NK-92 treated with Interleukin-12 subunit alpha and Interleukin-12 subunit beta, amount 100 ng/mL, for 24 hours (cell line): ENCODE measurements at regions not wholly inside any gene's neighbourhood (a gene's known extent, or its start where the extent isn't known, plus 50 kb on each side); places are given as distances from the start of the nearest gene placed in this dataset.

Source experiments
- DNase-seq: peaks from one replicate; lab custom pipeline; 2025; lab: John Stamatoyannopoulos, UW

DNA sequence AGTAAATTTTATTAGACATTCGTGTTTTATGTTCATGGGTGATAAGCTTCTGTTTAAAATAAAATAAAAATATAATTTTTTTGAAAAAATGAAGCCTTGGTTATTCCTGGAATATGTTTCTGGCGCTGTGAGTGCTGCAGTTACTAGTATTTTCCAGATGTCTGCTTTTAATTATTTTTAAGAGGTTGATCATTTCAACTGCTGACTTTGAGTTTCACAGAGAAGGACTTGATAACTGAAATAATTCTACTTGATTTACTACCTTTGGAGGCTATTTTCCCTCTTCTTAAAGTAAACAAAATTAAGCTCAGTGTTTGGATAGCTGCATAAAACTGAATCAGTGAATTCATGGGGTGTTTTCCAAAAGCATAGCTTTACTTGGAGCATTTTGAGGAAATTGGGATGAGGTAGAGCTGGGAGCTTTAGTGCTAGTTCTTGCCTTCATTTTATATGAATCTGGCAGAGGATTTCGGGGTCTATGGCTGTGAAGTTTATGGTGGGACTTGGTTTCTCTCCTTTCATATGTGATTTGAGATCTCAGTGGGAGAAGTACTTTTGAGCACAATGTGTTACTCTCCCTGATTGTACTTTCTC is 666.5 kb downstream of the DCDC2C start:
- no peak for DNase-seq

DNA sequence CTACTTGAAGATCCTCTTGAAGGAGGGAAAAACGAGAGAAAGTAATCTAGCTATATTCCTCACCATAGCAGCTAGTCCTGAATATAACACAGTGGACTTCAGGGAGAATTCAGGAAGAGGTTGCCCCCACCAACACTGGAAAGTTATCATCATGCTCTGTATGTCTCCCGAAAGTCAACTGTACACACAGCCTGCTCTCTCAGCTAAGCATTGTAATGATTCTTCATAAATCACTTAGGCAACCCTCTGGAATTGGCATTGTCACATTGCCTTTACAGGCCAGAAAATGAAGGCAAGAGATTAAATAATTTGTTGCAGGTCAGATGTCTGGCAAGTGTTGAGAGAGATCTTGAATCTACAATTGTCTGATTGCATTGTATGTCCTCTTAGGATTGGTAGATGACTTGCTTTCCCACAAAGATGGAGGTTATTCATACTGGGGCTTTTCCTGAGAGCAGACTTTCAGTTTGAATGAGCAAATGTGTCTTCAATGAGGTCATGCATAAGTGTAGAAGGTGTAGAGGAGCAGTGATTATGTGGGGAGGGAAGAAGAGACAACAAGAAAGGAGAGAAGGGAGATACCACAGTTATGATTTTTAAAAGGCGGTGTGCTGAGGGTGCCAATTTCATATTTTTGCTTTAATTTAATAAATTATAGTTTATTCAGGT is 667.2 kb downstream of the DCDC2C start:
- DNase-seq: no peak

- no peak for DNase-seq
Measured at GRCh38 chr2:4381049-4381448, 677.7 kb downstream of the DCDC2C start.

DNA sequence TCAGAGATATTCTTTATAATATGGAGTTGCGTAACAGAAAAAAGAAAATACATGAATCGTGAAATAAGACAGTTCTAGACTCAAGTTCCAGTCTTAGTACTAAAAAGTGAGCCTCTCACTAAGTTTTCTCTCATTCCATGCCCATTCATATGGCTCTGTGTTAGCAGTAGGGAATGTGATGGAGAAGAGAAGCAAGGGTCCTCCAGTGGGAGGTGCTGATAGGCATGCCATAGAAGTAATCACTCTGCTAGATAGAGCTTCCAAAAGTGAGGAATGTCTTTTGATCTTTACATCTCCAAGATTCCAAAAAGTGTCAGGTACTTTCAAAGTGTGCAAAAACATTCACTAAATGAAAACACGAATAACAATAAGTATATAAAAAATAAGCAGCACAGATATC is 678.4 kb downstream of the DCDC2C start:
- DNase-seq: no peak

DNA sequence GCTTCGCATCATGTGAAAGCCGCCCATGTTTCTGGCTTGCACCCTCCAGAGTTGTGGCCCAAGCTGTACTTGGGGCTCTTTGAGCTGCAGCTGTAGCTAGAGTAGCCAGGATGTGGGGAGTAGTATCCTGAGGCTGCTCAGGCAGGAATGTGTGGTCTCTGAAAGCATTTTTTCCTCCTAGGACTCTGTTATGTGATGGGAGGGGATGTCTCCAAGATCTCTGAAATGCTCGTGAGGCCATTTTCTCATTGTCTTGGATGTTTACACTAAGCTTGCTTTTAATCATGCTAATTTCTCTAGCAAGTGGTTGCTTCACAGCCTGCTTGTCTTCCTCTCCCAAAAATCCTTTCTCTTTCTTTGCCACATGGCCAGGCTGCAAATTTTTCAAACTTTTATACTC is 687.6 kb downstream of the DCDC2C start:
- no peak for DNase-seq

DNA sequence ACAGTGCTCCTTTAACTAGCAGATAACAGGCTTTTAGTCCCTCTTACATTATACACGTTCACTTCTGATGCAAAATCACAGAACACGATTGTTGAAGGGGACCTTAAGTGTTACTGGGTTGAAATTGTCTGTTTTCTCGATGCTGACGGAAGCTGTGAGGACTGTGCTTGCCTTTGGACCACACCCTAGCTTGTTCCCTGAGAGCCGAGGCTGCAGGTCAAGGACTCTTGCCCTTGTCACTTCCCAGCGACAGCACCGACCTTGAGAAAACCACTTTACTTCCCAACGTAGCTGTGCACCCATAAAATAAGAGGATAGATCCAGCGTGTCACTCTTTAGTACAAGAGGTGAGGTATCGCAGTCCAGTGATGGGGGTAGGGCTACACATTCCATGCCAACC is 701.0 kb downstream of the DCDC2C start:
- no peak for DNase-seq

GRCh38 chr2:4408321-4408720 is 704.9 kb downstream of the DCDC2C start:
- DNase-seq: no peak

- no peak for DNase-seq
Measured at GRCh38 chr2:4412637-4413187, 709.3 kb downstream of the DCDC2C start.

- no peak for DNase-seq
Measured at GRCh38 chr2:4415171-4415570, 711.8 kb downstream of the DCDC2C start.

- no peak for DNase-seq
Measured at GRCh38 chr2:4415810-4416413, 712.5 kb downstream of the DCDC2C start.

DNA sequence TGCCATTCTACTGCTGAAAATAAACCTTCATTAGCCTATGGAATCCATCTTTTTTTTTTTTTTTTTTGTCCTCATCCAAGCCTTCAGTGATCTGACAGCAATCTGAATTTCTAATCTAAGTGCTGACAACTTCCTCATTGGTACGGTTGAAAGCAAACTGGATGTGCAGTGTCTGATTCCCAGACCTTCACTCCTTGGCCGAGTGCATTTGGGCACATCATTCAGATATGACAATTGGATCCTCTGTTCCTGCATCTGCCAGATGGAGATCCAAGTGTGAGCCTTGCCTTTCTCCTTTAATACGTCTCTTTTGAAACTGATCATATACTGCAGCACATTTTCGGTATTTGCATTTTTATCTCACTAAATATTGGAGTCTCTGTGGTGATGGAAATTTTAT is 713.1 kb downstream of the DCDC2C start:
- no peak for DNase-seq

GRCh38 chr2:4417771-4418170 is 714.4 kb downstream of the DCDC2C start:
- no peak for DNase-seq

GRCh38 chr2:4420032-4420431 is 716.7 kb downstream of the DCDC2C start:
- no peak for DNase-seq

DNA sequence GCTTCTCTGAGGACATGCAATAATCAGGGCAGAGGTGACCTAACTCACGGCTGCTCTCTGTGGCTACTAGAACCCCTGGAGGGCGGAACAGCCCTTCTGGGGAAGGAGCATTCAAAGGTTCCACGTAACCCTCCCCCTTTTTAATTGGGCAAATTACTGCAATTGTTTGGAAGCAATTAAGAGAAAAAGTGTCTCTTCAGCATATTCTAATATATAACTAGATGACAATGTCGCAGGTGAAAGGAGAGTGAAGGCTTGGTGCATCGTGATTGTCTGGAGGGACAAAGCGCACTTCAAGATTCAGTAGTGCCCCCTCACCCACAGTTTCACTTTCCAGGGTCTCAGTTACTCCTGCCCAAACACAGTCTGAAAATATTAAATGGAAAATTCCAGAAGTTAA is 720.8 kb downstream of the DCDC2C start:
- DNase-seq: no peak

GRCh38 chr2:4427083-4427482 is 723.7 kb downstream of the DCDC2C start:
- no peak for DNase-seq

- no peak for DNase-seq
Measured at GRCh38 chr2:4445821-4446220, 742.4 kb downstream of the DCDC2C start.

DNA sequence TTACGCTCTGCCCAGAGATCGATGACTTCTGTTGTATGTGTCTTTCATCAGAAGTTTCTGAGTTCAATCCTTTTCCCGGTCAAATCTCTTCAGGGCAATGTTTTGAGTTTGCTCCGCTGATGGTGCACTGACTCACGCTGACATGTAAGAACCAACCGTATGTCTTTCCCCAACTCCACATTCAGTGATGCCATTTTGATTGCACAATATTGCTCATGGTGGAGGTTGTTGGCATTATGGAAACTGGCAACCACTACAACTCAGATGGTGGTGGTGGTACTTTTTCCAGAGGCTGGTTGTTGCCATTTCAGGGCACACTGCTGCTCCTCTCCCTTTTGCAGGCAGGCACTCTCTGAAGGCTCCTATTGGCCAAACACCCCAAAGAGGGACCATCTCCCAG is 751.5 kb downstream of the DCDC2C start:
- no peak for DNase-seq

- DNase-seq: no peak
Measured at GRCh38 chr2:4455486-4456155, 752.2 kb downstream of the DCDC2C start.

GRCh38 chr2:4464634-4465266 is 761.4 kb downstream of the DCDC2C start:
- no peak for DNase-seq

- no peak for DNase-seq
Measured at GRCh38 chr2:4465671-4466070, 762.3 kb downstream of the DCDC2C start.

GRCh38 chr2:4475618-4476017 is 772.2 kb downstream of the DCDC2C start:
- DNase-seq: no peak

GRCh38 chr2:4483050-4483449 is 779.7 kb downstream of the DCDC2C start:
- no peak for DNase-seq
